ENCODE measurements at regions not wholly inside any gene's neighbourhood (a gene's known extent, or its start where the extent isn't known, plus 50 kb on each side); places are given as distances from the start of the nearest gene placed in this dataset.

DNA sequence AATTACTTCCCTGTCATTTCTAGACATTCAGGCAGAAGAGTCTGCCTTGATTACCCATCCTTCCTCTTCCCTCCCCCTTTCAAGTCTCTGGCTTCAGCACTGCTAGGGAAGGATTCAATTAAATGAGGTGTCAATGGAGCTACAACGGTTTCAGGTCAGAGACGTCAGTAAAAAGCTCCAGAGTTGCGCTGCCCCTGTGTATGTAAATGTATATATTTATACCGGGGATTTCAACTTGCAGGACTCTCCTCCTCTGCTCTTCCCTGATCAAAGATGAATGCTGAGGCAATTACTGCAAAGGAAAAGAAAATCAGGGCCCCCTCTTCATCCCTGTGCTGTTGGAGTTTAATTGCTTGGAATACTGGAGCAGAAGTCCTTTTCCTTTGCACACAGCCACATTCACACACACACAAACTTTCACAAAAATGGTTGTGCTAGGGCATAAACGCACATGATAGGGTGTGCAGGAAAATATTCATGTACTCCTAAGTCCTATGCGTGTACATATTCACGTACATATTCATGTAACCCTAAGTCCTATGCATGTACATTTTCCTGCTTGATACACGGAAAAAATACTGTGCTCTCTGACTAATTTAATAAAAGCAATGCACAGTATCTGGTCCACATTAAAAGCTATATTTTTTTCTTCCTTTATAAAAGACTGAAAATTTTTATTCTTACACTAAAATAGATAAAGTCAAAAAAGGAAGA, 129.7 kb upstream of the PMFBP1 start (continued):
- TF ChIP-seq ZNF501 (tag by site-specific recombination; IDR thresholded peaks at IDR 0.05) (no peak), ZXDB (tag by site-specific recombination; IDR thresholded peaks at IDR 0.05) (no peak), ZNF558 (tag by site-specific recombination; IDR thresholded peaks at IDR 0.05) (no peak), GLI4 (tag by site-specific recombination; IDR thresholded peaks at IDR 0.05) (no peak), ZFP69B (tag by site-specific recombination; IDR thresholded peaks at IDR 0.05) (no peak), ZNF274 (IDR thresholded peaks at IDR 0.05; ENCODE audit: low read length) (no peak), ZNF274 (tag by site-specific recombination; IDR thresholded peaks at IDR 0.05; ENCODE audit: borderline replicate concordance) (no peak), ZSCAN30 (tag by site-specific recombination; IDR thresholded peaks at IDR 0.05) (no peak)
- TF ChIP-seq, protein P1, sequence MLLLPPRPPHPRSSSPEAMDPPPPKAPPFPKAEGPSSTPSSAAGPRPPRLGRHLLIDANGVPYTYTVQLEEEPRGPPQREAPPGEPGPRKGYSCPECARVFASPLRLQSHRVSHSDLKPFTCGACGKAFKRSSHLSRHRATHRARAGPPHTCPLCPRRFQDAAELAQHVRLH (tag by site-specific recombination; IDR thresholded peaks at IDR 0.05) = no peak

DNA sequence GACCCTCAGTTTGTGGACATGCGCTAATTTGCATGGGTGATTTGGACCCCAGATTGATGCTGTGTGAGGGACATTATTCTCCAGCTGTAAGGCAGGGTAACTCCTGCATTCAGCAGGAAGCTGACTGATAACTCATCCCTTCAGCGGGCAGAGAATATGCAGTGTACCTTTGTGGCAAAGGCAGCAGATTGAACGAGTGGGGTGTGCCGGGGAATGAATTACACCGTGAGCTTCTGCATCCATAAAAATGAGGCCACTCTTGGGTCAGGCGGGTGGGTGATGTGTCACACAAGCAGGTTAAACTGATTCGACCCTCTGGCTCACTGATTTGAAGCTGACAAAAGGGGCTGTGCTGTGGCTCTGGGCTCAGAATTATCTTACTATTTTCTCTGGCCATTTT, 128.9 kb upstream of the PMFBP1 start:
- ChIA-PET POLR2A (no interaction called here), CTCF (no interaction called here)
- H3K4me1 ChIP-seq (ENCODE audit: control insufficient read depth, insufficient read depth, low read length) = no peaks in the 10 kb centered on the region
- no peaks in the 10 kb centered on the region for H3K36me3 ChIP-seq (ENCODE audit: control insufficient read depth in 2 of 2, insufficient read depth in 1 of 2, low read length in 2 of 2)
- TF ChIP-seq ZNF670 (tag by site-specific recombination; IDR thresholded peaks at IDR 0.05; ENCODE audit: low read depth) (no peak), HOXC10 (CRISPR knock-in tag; IDR thresholded peaks at IDR 0.05) (no peak), MEIS1 (CRISPR knock-in tag; IDR thresholded peaks at IDR 0.05; ENCODE audit: borderline replicate concordance) (no peak), ZNF658 (tag by site-specific recombination; IDR thresholded peaks at IDR 0.05) (no peak), ZNF175 (tag by site-specific recombination; IDR thresholded peaks at IDR 0.05) (no peak), ZNF433 (tag by site-specific recombination; IDR thresholded peaks at IDR 0.05; ENCODE audit: low read depth) (no peak), SP3 (tag by site-specific recombination; IDR thresholded peaks at IDR 0.05) (no peak), ZNF624 (tag by site-specific recombination; IDR thresholded peaks at IDR 0.05) (no peak), ZNF350 (tag by site-specific recombination; IDR thresholded peaks at IDR 0.05) (no peak), ZNF157 (tag by site-specific recombination; IDR thresholded peaks at IDR 0.05) (no peak), RBAK (tag by site-specific recombination; IDR thresholded peaks at IDR 0.05) (no peak), ZNF146 (tag by site-specific recombination; IDR thresholded peaks at IDR 0.05) (no peak), SCRT2 (tag by site-specific recombination; IDR thresholded peaks at IDR 0.05) (no peak), KLF9 (tag by site-specific recombination; IDR thresholded peaks at IDR 0.05; ENCODE audit: low read depth) (no peak), KLF10 (tag by site-specific recombination; IDR thresholded peaks at IDR 0.05) (no peak), PRDM1 (tag by site-specific recombination; IDR thresholded peaks at IDR 0.05) (no peak), ZNF155 (tag by site-specific recombination; IDR thresholded peaks at IDR 0.05) (no peak)
- TF ChIP-seq, protein P2, sequence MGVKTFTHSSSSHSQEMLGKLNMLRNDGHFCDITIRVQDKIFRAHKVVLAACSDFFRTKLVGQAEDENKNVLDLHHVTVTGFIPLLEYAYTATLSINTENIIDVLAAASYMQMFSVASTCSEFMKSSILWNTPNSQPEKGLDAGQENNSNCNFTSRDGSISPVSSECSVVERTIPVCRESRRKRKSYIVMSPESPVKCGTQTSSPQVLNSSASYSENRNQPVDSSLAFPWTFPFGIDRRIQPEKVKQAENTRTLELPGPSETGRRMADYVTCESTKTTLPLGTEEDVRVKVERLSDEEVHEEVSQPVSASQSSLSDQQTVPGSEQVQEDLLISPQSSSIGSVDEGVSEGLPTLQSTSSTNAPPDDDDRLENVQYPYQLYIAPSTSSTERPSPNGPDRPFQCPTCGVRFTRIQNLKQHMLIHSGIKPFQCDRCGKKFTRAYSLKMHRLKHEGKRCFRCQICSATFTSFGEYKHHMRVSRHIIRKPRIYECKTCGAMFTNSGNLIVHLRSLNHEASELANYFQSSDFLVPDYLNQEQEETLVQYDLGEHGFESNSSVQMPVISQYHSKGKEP (tag by site-specific recombination; IDR thresholded peaks at IDR 0.05) = no peak
- no peak overlapping the region for H3K27ac ChIP-seq (ENCODE audit: extremely low read depth, low read depth, low read length)
- no peak overlapping the region for H3K4me3 ChIP-seq (ENCODE audit: low read depth, low read length)
- H3K9me3 ChIP-seq (ENCODE audit: control insufficient read depth, insufficient read depth, low read depth, low read length) = no peaks in the 10 kb centered on the region
